PC-9 (cell line): ENCODE measurements at regions not wholly inside any gene's neighbourhood (a gene's known extent, or its start where the extent isn't known, plus 50 kb on each side); places are given as distances from the start of the nearest gene placed in this dataset.

Experiments used
- BruUV-seq: library from RNA; stranded (reverse); fragments of 400-500 nt; replicated peaks from 2 replicates; lab custom pipeline; 2021; lab: Mats Ljungman, UMichigan
- CTCF ChIA-PET: fragments of 300-600 bp; sonication (Branson Sonifier 250); formaldehyde crosslinking; loops from one replicate; lab custom pipeline; 2022; ENCODE audit warnings: antibody characterized with exemption; lab: Charles Lee
- POLR2A ChIA-PET: fragments of 300-600 bp; sonication (Branson Sonifier 250); formaldehyde crosslinking; loops from one replicate; lab custom pipeline; 2022; ENCODE audit warnings: antibody characterized with exemption; ENCODE audit not compliant: unreplicated experiment; lab: Charles Lee
- DNase-seq, 2 experiments: peaks; one replicate each; pipeline versions ENCODE4 v3.0.0 to v3.0.0-alpha.2; 2015 to 2022; ENCODE audit warnings: mixed read lengths in 1 of 2
- H2AFZ ChIP-seq: fragments of 200-600 bp; sonication (generic); 2 replicates; pipeline ENCODE4 v1.8.1; 2017; ENCODE audit warnings: antibody characterized with exemption
- H3F3A ChIP-seq: fragments of 200-600 bp; sonication (generic); 2 replicates; pipeline ENCODE4 v1.8.1; 2017; ENCODE audit warnings: antibody characterized with exemption, mild to moderate bottlenecking, low read depth; ENCODE audit not compliant: insufficient read depth
- H3K27ac ChIP-seq: fragments of 200-600 bp; sonication (generic); 2 replicates; pipeline ENCODE4 v1.6.1; 2016; ENCODE audit warnings: mixed run types
- H3K27me3 ChIP-seq: fragments of 200-600 bp; sonication (generic); 2 replicates; pipeline ENCODE4 v1.6.1; 2016; ENCODE audit warnings: low read depth, mixed run types; ENCODE audit not compliant: insufficient read depth
- H3K36me3 ChIP-seq: fragments of 200-600 bp; sonication (generic); 2 replicates; pipeline ENCODE4 v1.6.1; 2016; ENCODE audit warnings: low read depth, mixed run types
- H3K4me1 ChIP-seq: fragments of 200-600 bp; sonication (generic); replicated peaks from 2 replicates; pipeline ENCODE4 v1.6.1; 2016; ENCODE audit warnings: mixed run types; ENCODE audit not compliant: insufficient read depth
- H3K4me2 ChIP-seq: fragments of 200-600 bp; sonication (generic); 2 replicates; pipeline ENCODE4 v1.6.1; 2017; ENCODE audit warnings: mixed run types
- H3K4me3 ChIP-seq: fragments of 200-600 bp; sonication (generic); 2 replicates; pipeline ENCODE4 v1.6.1; 2016; ENCODE audit warnings: mixed run types
- H3K79me2 ChIP-seq: fragments of 200-600 bp; sonication (generic); 2 replicates; pipeline ENCODE4 v1.6.1; 2017; ENCODE audit warnings: low read depth, mixed run types
- H3K9me2 ChIP-seq: fragments of 200-600 bp; sonication (generic); 2 replicates; pipeline ENCODE4 v1.8.1; 2017; ENCODE audit warnings: mild to moderate bottlenecking; ENCODE audit not compliant: insufficient read depth
- H3K9me3 ChIP-seq: fragments of 200-600 bp; sonication (generic); 2 replicates; pipeline ENCODE4 v1.8.1; 2016; ENCODE audit warnings: low read depth; ENCODE audit not compliant: insufficient read depth
- H4K20me1 ChIP-seq: fragments of 200-600 bp; sonication (generic); 2 replicates; pipeline ENCODE4 v1.8.1; 2017; ENCODE audit not compliant: insufficient read depth
- CTCF ChIP-seq: fragments of 200-600 bp; sonication (generic); conservative IDR thresholded peaks from 2 replicates; pipeline ENCODE4 v1.6.1; 2017; ENCODE audit warnings: mixed run types, antibody characterized with exemption, mild to moderate bottlenecking, moderate library complexity
- EZH2 ChIP-seq: fragments of 200-600 bp; sonication (generic); IDR thresholded peaks from 2 replicates; pipeline ENCODE4 v1.8.0; 2017; ENCODE audit warnings: antibody characterized with exemption, low read depth
- intact Hi-C: fragments of 100-400 bp; cut with micrococcal nuclease; formaldehyde crosslinking; loops from one replicate; pipeline ENCODE4 v1.10.0; 2022; ENCODE audit not compliant: unreplicated experiment

GRCh38 chr9:2469681-2470221 lies 151.8 kb upstream of the VLDLR start:
- Histone ChIP-seq H2AFZ (no peak overlapping the region), H3K79me2 (no peaks in the 10 kb centered on the region), H3F3A (no peaks in the 10 kb centered on the region), H3K36me3 (no peaks in the 10 kb centered on the region), H3K27me3 (no peaks in the 10 kb centered on the region), H3K4me3 (no peak overlapping the region), H4K20me1 (no peaks in the 10 kb centered on the region), H3K4me2 (no peak overlapping the region), H3K9me3 (no peaks in the 10 kb centered on the region), H3K4me1 (peaks cover 16% of the 10 kb centered on the region), H3K9me2 (no peaks in the 10 kb centered on the region), H3K27ac (no peak overlapping the region)
- no TSS peak for BruUV-seq
- TF ChIP-seq EZH2: no peak
- no peak; the same call in 1 of the 2 replicates for TF ChIP-seq CTCF
- CTCF ChIA-PET: no interaction called here
- POLR2A ChIA-PET: no interaction called here
- DNase-seq: peak in 1 of 2 experiments; percentile 22
- intact Hi-C loops: loop anchor here (5.0 kb wide), 3 partner anchors 57 to 177 kb away; partner anchors contain the start of gene VLDLR

DNA sequence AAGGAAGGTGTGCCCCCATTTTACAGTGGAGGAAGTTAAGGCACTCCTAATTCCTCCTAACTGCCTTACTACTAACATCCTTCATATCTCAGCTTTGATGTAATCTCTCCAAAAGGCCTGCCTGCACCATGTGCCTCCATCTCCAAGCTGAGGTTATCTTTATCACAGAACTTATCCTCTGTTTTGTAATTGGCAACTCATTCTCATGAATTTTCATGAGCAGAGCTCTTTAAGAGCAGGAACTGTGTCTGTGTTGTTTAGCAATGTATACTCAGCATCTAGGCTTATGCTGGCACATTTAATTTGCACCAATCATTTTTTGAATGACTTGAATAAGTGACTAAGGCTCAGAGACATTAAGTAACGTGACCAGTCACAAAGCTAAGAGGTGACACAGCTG lies 147.9 kb upstream of the VLDLR start:
- H2AFZ ChIP-seq: no peak overlapping the region
- H4K20me1 ChIP-seq: no peaks in the 10 kb centered on the region
- intact Hi-C loops: no loop called here
- H3K36me3 ChIP-seq: no peaks in the 10 kb centered on the region
- peaks cover 16% of the 10 kb centered on the region for H3K4me1 ChIP-seq
- CTCF ChIA-PET: no interaction called here
- H3K27me3 ChIP-seq: no peaks in the 10 kb centered on the region
- no TSS peak for BruUV-seq
- no peaks in the 10 kb centered on the region for H3K9me2 ChIP-seq
- TF ChIP-seq CTCF (no peak), EZH2 (no peak)
- no peak overlapping the region for H3K27ac ChIP-seq
- H3K4me2 ChIP-seq: no peak overlapping the region
- H3K4me3 ChIP-seq: no peak overlapping the region
- POLR2A ChIA-PET: no interaction called here
- H3K9me3 ChIP-seq: no peaks in the 10 kb centered on the region
- H3K79me2 ChIP-seq: no peaks in the 10 kb centered on the region
- no peak for DNase-seq
- H3F3A ChIP-seq: peaks cover 6% of the 10 kb centered on the region; the same call in 1 of the 2 replicates

DNA sequence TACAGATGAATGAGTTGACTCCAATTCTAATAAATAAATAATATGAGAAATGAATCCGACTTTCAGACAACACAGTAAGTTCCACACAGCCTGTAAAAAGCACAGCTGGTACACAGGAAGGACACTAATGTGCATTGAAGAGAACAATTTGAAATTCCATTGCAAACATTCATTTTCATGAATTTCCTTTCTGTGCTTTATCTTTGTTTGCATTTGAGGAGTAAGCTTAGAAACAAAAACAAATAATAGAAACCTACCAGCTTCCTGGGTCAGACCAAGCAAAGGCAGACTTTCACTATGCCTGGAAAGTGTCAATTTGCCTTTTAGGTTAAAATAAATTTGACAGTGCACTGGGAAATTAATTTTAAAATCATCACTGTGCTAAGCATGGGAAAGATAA lies 143.8 kb upstream of the VLDLR start:
- H3K4me1 ChIP-seq: peaks cover 25% of the 10 kb centered on the region
- BruUV-seq: no TSS peak
- no peaks in the 10 kb centered on the region for H3K36me3 ChIP-seq
- H3K27me3 ChIP-seq: no peaks in the 10 kb centered on the region
- no peaks in the 10 kb centered on the region for H3K79me2 ChIP-seq
- H3K4me3 ChIP-seq: no peak overlapping the region
- TF ChIP-seq CTCF (no peak), EZH2 (no peak)
- no peaks in the 10 kb centered on the region for H4K20me1 ChIP-seq
- DNase-seq: peak in 1 of 2 experiments; percentile 75
- no peak overlapping the region for H2AFZ ChIP-seq
- intact Hi-C loops: no loop called here
- H3F3A ChIP-seq: peaks cover 6% of the 10 kb centered on the region; the same call in 1 of the 2 replicates
- no peaks in the 10 kb centered on the region for H3K9me3 ChIP-seq
- no peak overlapping the region for H3K4me2 ChIP-seq
- H3K9me2 ChIP-seq: no peaks in the 10 kb centered on the region
- CTCF ChIA-PET: no interaction called here
- POLR2A ChIA-PET: no interaction called here
- no peak overlapping the region for H3K27ac ChIP-seq
